Calu3 (cell line): ENCODE measurements at regions not wholly inside any gene's neighbourhood (a gene's known extent, or its start where the extent isn't known, plus 50 kb on each side); places are given as distances from the start of the nearest gene placed in this dataset.

Source experiments
- BruUV-seq: library from RNA; stranded (reverse); fragments of 400-500 nt; replicated peaks from 2 replicates; lab custom pipeline; 2021; lab: Mats Ljungman, UMichigan
- CTCF ChIA-PET: fragments of 300-600 bp; sonication (Branson Sonifier 250); formaldehyde crosslinking; loops from one replicate; lab custom pipeline; 2022; ENCODE audit warnings: antibody characterized with exemption; lab: Charles Lee
- DNase-seq: peaks from one replicate; pipeline ENCODE4 v3.0.0; 2022
- H3K27ac Mint-ChIP-seq: one replicate; pipeline ENCODE4 v1.8.0; 2022; ENCODE audit warnings: mixed read lengths; ENCODE audit not compliant: unreplicated experiment
- H3K27me3 Mint-ChIP-seq: one replicate; pipeline ENCODE4 v1.8.0; 2022; ENCODE audit warnings: mixed read lengths; ENCODE audit not compliant: unreplicated experiment
- H3K36me3 Mint-ChIP-seq: one replicate; pipeline ENCODE4 v1.8.0; 2022; ENCODE audit warnings: mild to moderate bottlenecking, moderate library complexity, mixed read lengths; ENCODE audit not compliant: insufficient read depth, unreplicated experiment
- H3K4me1 Mint-ChIP-seq: one replicate; pipeline ENCODE4 v1.8.0; 2022; ENCODE audit warnings: mild to moderate bottlenecking, low read depth, mixed read lengths; ENCODE audit not compliant: unreplicated experiment
- H3K4me3 Mint-ChIP-seq: one replicate; pipeline ENCODE4 v1.8.0; 2022; ENCODE audit warnings: mild to moderate bottlenecking, low read depth, moderate library complexity, mixed read lengths; ENCODE audit not compliant: unreplicated experiment
- H3K9me3 Mint-ChIP-seq: one replicate; pipeline ENCODE4 v1.8.0; 2022; ENCODE audit warnings: low read depth, mixed read lengths; ENCODE audit not compliant: unreplicated experiment
- intact Hi-C: fragments of 100-400 bp; cut with micrococcal nuclease; formaldehyde crosslinking; loops from one replicate; pipeline ENCODE4 v1.10.0; 2022; ENCODE audit not compliant: unreplicated experiment
- TF ChIP-seq, protein P1 (sequence below): fragments of 200-600 bp; IDR thresholded peaks from one replicate; pipeline ENCODE4 v1.8.0; 2022; ENCODE audit warnings: antibody characterized with exemption; ENCODE audit not compliant: unreplicated experiment

DNA sequence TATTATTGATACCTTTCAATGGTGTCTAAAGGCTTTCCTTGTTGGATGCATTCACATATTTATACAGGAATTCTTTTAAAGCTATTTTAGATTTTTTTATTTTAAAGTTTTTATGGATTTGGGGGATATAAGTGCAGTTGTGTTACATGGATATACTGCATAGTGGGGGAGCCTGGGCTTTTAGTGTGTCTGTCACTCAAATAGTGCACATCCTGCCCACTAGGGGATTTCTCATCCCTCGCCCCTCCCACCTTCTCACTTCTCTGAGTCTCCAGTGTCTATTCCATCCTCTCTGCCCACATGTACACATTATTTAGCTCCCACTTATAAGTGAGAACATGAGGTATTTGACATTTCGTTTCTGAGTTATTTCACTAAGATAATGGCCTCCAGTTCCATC lies 154.0 kb upstream of the MKI67 start:
- Mint-ChIP-seq H3K9me3 (peaks cover 3% of the 10 kb centered on the region), H3K4me3 (no peak overlapping the region), H3K27me3 (peaks cover 19% of the 10 kb centered on the region), H3K36me3 (no peaks in the 10 kb centered on the region), H3K27ac (no peak overlapping the region), H3K4me1 (no peaks in the 10 kb centered on the region)
- intact Hi-C loops, result no loop called here
- DNase-seq, result no peak
- BruUV-seq, result no TSS peak
- TF ChIP-seq, protein P1, sequence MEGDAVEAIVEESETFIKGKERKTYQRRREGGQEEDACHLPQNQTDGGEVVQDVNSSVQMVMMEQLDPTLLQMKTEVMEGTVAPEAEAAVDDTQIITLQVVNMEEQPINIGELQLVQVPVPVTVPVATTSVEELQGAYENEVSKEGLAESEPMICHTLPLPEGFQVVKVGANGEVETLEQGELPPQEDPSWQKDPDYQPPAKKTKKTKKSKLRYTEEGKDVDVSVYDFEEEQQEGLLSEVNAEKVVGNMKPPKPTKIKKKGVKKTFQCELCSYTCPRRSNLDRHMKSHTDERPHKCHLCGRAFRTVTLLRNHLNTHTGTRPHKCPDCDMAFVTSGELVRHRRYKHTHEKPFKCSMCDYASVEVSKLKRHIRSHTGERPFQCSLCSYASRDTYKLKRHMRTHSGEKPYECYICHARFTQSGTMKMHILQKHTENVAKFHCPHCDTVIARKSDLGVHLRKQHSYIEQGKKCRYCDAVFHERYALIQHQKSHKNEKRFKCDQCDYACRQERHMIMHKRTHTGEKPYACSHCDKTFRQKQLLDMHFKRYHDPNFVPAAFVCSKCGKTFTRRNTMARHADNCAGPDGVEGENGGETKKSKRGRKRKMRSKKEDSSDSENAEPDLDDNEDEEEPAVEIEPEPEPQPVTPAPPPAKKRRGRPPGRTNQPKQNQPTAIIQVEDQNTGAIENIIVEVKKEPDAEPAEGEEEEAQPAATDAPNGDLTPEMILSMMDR, result no peak
- CTCF ChIA-PET, result interaction anchor here (0.8 kb wide), 1 partner anchor 27 kb away, joined by 3 read pairs; no protein-coding TSS in a partner anchor

DNA sequence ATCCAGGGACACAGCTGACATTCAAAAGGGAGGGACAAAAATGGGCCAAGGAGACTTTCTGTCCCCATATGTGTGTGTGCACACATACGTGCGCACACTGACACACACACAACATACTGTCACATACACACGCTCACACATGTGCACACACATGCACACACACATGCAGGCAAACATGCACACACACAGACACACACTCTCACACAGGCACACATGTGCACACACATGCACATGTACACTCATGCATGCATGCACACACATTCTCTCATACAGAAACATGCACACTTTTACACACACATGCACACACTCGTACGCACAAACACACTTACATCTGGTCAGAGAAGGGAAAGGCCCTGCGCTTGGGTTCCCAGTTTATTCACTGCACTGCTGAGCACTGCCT lies 155.1 kb upstream of the MKI67 start:
- CTCF ChIA-PET, result no interaction called here
- Mint-ChIP-seq H3K36me3 (no peaks in the 10 kb centered on the region), H3K9me3 (peaks cover 3% of the 10 kb centered on the region), H3K27me3 (peaks cover 19% of the 10 kb centered on the region), H3K4me1 (no peaks in the 10 kb centered on the region), H3K27ac (no peak overlapping the region), H3K4me3 (no peak overlapping the region)
- BruUV-seq, result no TSS peak
- no peak for DNase-seq
- TF ChIP-seq, protein P1, result no peak
- intact Hi-C loops, result no loop called here

DNA sequence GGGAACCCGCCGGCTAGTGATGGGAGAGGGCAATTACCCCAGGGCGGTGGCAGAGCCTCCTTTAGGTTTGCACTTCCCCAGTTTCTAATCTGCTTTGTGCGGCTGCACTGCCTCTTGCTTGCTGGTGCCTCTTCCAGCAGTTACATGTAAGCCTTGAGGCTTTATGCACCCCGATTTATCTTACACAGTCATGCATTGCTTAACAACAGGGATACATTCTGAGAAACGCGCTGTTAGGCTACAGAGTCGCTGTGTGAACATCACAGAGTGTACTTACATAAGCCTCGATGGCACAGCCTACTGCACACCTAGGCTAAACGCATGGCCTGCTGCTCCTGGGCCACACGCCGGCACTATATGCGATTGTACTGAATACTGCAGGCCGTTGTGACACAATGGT lies 155.6 kb upstream of the MKI67 start:
- Mint-ChIP-seq H3K4me3 (no peak overlapping the region), H3K27me3 (peaks cover 19% of the 10 kb centered on the region), H3K4me1 (no peaks in the 10 kb centered on the region), H3K36me3 (no peaks in the 10 kb centered on the region), H3K27ac (no peak overlapping the region), H3K9me3 (peaks cover 3% of the 10 kb centered on the region)
- no peak for DNase-seq
- intact Hi-C loops, result no loop called here
- BruUV-seq, result no TSS peak
- CTCF ChIA-PET, result no interaction called here
- TF ChIP-seq, protein P1, result no peak

DNA sequence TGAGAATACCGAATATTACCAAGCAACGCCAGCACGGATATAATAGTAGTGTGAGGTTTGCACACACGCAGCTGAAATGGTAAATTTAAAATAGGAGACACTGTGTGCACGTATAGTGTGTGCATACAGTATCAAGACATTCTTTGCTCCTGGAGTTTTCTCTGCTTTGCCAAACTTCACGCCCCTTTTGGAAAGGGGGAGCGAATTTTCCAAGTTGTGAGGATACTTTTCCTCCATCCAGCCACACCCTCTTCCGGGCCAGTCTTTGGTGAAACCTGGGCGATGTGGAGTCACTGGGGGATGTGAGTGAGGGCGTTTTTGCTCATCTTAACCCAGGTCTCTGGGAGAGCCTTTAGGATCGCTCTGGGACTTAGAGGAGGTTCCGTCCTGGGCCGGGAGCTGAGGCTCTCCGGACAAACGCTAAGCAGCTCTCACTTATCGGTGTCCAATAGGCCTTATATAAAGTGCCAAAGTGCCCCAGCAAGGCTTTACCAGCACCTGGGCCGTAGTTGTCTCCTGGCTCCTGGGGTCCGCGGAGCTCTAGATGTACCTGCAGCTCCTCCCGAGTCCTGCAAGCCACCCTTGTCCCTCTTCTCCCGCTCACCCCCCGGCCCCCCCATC lies 160.0 kb upstream of the MKI67 start:
- no TSS peak for BruUV-seq
- no peaks in the 10 kb centered on the region for H3K36me3 Mint-ChIP-seq
- no peak overlapping the region for H3K4me3 Mint-ChIP-seq
- no peak overlapping the region for H3K27ac Mint-ChIP-seq
- H3K9me3 Mint-ChIP-seq, result peaks cover 4% of the 10 kb centered on the region
- H3K27me3 Mint-ChIP-seq, result peaks cover 19% of the 10 kb centered on the region
- DNase-seq, result no peak
- intact Hi-C loops, result no loop called here
- CTCF ChIA-PET, result interaction anchor here (0.6 kb wide), 1 partner anchor 29 kb away, joined by 3 read pairs; no protein-coding TSS in a partner anchor
- TF ChIP-seq, protein P1, result no peak
- no peaks in the 10 kb centered on the region for H3K4me1 Mint-ChIP-seq
